ENCODE measurements at regions not wholly inside any gene's neighbourhood (a gene's known extent, or its start where the extent isn't known, plus 50 kb on each side); places are given as distances from the start of the nearest gene placed in this dataset.

DNA sequence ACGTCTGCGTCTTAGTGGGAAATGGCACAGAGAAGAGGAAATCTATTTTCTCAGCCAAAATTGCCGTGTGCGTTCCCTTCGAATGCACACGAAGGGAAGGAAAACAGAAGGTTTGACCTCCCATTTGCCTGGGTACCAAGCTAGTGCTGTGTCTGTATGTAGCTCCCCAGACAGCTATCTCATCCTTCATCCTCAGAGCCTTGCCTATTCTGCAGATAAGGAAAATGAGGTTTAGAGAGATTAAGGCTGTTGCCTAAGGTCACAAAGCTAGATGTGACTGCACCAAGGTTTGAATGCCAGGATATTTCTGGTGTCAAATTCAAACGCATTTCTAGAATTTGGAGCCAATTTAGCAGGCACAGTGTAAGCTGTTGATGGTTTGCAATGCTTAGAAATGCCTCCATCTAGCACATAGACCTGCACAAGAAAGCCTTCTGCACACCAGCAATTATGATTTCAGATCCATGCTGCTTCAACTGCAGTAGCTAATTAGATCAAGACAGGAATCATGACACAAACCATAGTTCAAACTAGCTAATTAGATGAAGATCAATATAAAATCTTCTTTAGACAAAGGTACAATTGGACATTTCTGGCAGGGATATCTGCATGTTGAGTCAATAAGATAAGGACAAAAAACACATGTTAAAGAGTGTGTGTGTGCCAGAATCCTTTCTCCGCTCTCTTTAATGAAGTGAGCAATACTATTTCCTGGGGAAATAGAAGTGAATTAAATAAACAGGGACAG, 115.1 kb downstream of the CMPK2 start:
- Histone ChIP-seq H3K27me3 (ENCODE audit: control insufficient read depth, extremely low read depth, insufficient read depth, low read length) (no peaks in the 10 kb centered on the region), H3K36me3 (ENCODE audit: control insufficient read depth in 2 of 2, extremely low read depth in 1 of 2, insufficient read depth in 2 of 2, low read length in 2 of 2) (no peaks in the 10 kb centered on the region)

DNA sequence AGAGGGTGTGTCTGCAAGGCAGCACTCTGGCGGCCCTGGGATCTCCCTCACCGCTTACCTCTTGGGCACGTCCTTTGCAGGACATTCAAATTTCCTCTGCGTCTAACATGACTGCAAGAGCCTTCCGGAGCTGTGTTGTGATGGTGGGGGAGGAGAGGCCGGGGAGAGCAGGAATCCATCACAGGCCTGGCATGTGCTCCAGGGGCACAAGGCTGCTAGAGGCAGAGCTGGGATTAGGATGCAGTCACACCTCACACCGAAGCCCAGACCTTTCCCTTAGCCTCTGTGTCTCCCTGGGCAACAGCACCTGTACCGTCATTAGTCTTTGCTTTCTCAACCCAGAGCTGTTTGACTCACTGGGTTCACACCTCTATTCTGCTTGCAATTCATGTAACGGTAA, 111.3 kb downstream of the CMPK2 start:
- no peak overlapping the region for H3K9ac ChIP-seq (ENCODE audit: control insufficient read depth, extremely low read depth, insufficient read depth, low read length)
- no peak overlapping the region for H3K4me2 ChIP-seq (ENCODE audit: control insufficient read depth, extremely low read depth, insufficient read depth, low read depth, low read length)
- no peaks in the 10 kb centered on the region for H3K4me1 ChIP-seq (ENCODE audit: control insufficient read depth, extremely low read depth, insufficient read depth, low read length)
- H3K9me1 ChIP-seq (ENCODE audit: control insufficient read depth, extremely low read depth, insufficient read depth, low read length) = no peaks in the 10 kb centered on the region
- no peaks in the 10 kb centered on the region for H3K9me3 ChIP-seq (ENCODE audit: control insufficient read depth, low read depth, low read length)
- DNase-seq (ENCODE audit: low read depth, low spot score) (no peak), FAIRE-seq (no peak)
- H3K27me3 ChIP-seq (ENCODE audit: control insufficient read depth, extremely low read depth, insufficient read depth, low read length) = no peaks in the 10 kb centered on the region
- no peaks in the 10 kb centered on the region for H4K20me1 ChIP-seq (ENCODE audit: control insufficient read depth, extremely low read depth, insufficient read depth, low read length)
- no peak overlapping the region for H3K4me3 ChIP-seq (ENCODE audit: control insufficient read depth in 2 of 3, extremely low read depth in 1 of 3, insufficient read depth in 2 of 3, low read depth in 1 of 3, low read length in 3 of 3)
- H2AFZ ChIP-seq (ENCODE audit: control insufficient read depth, low read length) = no peak overlapping the region
- no peaks in the 10 kb centered on the region for H3K79me2 ChIP-seq (ENCODE audit: control insufficient read depth, insufficient read depth, low read length)
- TF ChIP-seq, protein P1, sequence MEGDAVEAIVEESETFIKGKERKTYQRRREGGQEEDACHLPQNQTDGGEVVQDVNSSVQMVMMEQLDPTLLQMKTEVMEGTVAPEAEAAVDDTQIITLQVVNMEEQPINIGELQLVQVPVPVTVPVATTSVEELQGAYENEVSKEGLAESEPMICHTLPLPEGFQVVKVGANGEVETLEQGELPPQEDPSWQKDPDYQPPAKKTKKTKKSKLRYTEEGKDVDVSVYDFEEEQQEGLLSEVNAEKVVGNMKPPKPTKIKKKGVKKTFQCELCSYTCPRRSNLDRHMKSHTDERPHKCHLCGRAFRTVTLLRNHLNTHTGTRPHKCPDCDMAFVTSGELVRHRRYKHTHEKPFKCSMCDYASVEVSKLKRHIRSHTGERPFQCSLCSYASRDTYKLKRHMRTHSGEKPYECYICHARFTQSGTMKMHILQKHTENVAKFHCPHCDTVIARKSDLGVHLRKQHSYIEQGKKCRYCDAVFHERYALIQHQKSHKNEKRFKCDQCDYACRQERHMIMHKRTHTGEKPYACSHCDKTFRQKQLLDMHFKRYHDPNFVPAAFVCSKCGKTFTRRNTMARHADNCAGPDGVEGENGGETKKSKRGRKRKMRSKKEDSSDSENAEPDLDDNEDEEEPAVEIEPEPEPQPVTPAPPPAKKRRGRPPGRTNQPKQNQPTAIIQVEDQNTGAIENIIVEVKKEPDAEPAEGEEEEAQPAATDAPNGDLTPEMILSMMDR (optimal IDR thresholded peaks at IDR 0.05 in 1 of 3, IDR thresholded peaks at IDR 0.05 in 1 of 3, conservative IDR thresholded peaks at IDR 0.05 in 1 of 3; ENCODE audit: extremely low read depth in 1 of 3, insufficient read depth in 2 of 3, low read length in 3 of 3) = no peak
- no peak for TF ChIP-seq EZH2 (IDR thresholded peaks at IDR 0.05; ENCODE audit: low read length)
- H3K27ac ChIP-seq (ENCODE audit: control insufficient read depth, insufficient read depth, low read length) = no peak overlapping the region
- H3K36me3 ChIP-seq (ENCODE audit: control insufficient read depth in 2 of 2, extremely low read depth in 1 of 2, insufficient read depth in 2 of 2, low read length in 2 of 2) = no peaks in the 10 kb centered on the region
- dilution Hi-C loops (cut with MboI; ENCODE audit: extremely low pct_ligation_motif_present, low sequenced_read_pairs) = no loop called here

More for the DNA sequence above, 115.1 kb downstream of the CMPK2 start:
- no peak for DNase-seq (ENCODE audit: low read depth, low spot score)
- dilution Hi-C loops (cut with MboI; ENCODE audit: extremely low pct_ligation_motif_present, low sequenced_read_pairs) = no loop called here
- H4K20me1 ChIP-seq (ENCODE audit: control insufficient read depth, extremely low read depth, insufficient read depth, low read length) = no peaks in the 10 kb centered on the region
- no peak overlapping the region for H3K4me3 ChIP-seq (ENCODE audit: control insufficient read depth in 2 of 3, extremely low read depth in 1 of 3, insufficient read depth in 2 of 3, low read depth in 1 of 3, low read length in 3 of 3)
- H3K9me3 ChIP-seq (ENCODE audit: control insufficient read depth, low read depth, low read length) = no peaks in the 10 kb centered on the region
- no peak for TF ChIP-seq EZH2 (IDR thresholded peaks at IDR 0.05; ENCODE audit: low read length)
- TF ChIP-seq, protein P1 (optimal IDR thresholded peaks at IDR 0.05 in 1 of 3, IDR thresholded peaks at IDR 0.05 in 1 of 3, conservative IDR thresholded peaks at IDR 0.05 in 1 of 3; ENCODE audit: extremely low read depth in 1 of 3, insufficient read depth in 2 of 3, low read length in 3 of 3) = no peak
- no peak overlapping the region for H3K4me2 ChIP-seq (ENCODE audit: control insufficient read depth, extremely low read depth, insufficient read depth, low read depth, low read length)
- no peaks in the 10 kb centered on the region for H3K4me1 ChIP-seq (ENCODE audit: control insufficient read depth, extremely low read depth, insufficient read depth, low read length)
- no peaks in the 10 kb centered on the region for H3K9me1 ChIP-seq (ENCODE audit: control insufficient read depth, extremely low read depth, insufficient read depth, low read length)
- no peak overlapping the region for H3K9ac ChIP-seq (ENCODE audit: control insufficient read depth, extremely low read depth, insufficient read depth, low read length)
- no peak overlapping the region for H2AFZ ChIP-seq (ENCODE audit: control insufficient read depth, low read length)
- FAIRE-seq = no peak
- H3K27ac ChIP-seq (ENCODE audit: control insufficient read depth, insufficient read depth, low read length) = no peak overlapping the region
- H3K79me2 ChIP-seq (ENCODE audit: control insufficient read depth, insufficient read depth, low read length) = no peaks in the 10 kb centered on the region
